ENCODE measurements at regions not wholly inside any gene's neighbourhood (a gene's known extent, or its start where the extent isn't known, plus 50 kb on each side); places are given as distances from the start of the nearest gene placed in this dataset.

- H3K4me2 ChIP-seq: no peak overlapping the region
- H3K27ac ChIP-seq: no peak overlapping the region
- no peak for TF ChIP-seq USF2 (IDR thresholded peaks at IDR 0.05)
- peak; percentile 22 for TF ChIP-seq MAFK (IDR thresholded peaks at IDR 0.05; ENCODE audit: partially characterized antibody)
- TF ChIP-seq BHLHE40 (IDR thresholded peaks at IDR 0.05; ENCODE audit: low read depth, low read length): no peak
- CTCF ChIA-PET: no interaction called here
- H3K9me3 ChIP-seq: no peaks in the 10 kb centered on the region
- no peak overlapping the region for H3K4me3 ChIP-seq
- FAIRE-seq (no peak), DNase-seq (ENCODE audit: low read depth in 1 of 2, low spot score in 1 of 2) (no peak), ATAC-seq (no peak)
- H3K4me1 ChIP-seq: no peaks in the 10 kb centered on the region
- 63% methylated on average over 11 of the region's 11 CpGs for WGBS (ENCODE audit: missing lambda C conversion rate)
- POLR2A ChIA-PET: no interaction called here
Measured at GRCh38 chr2:223311889-223312680, 260.1 kb downstream of the KCNE4 start.

- Histone ChIP-seq H3K9me3 (no peaks in the 10 kb centered on the region), H3K4me3 (no peak overlapping the region), H3K4me2 (no peak overlapping the region), H3K27ac (no peak overlapping the region), H3K4me1 (no peaks in the 10 kb centered on the region)
- no peak for FAIRE-seq
- DNase-seq (ENCODE audit: low read depth in 1 of 2, low spot score in 1 of 2): no peak
- POLR2A ChIA-PET: no interaction called here
- CTCF ChIA-PET: no interaction called here
- no peak for ATAC-seq
- 41% methylated on average over 2 of the region's 2 CpGs for WGBS (ENCODE audit: missing lambda C conversion rate)
- TF ChIP-seq MAFK (IDR thresholded peaks at IDR 0.05; ENCODE audit: partially characterized antibody): no peak
- no peak for TF ChIP-seq CTCF (IDR thresholded peaks at IDR 0.05)
- no peak for TF ChIP-seq ZSCAN20 (CRISPR knock-in tag; IDR thresholded peaks at IDR 0.05)
- TF ChIP-seq EHF (CRISPR knock-in tag; IDR thresholded peaks at IDR 0.05): no peak
- no peak for TF ChIP-seq FOSB (CRISPR knock-in tag; IDR thresholded peaks at IDR 0.05)
- no peak for TF ChIP-seq BCL3 (IDR thresholded peaks at IDR 0.05)
- no peak for TF ChIP-seq PHF8 (IDR thresholded peaks at IDR 0.05; ENCODE audit: borderline replicate concordance, low read depth)
- no peak for TF ChIP-seq FOSL2 (IDR thresholded peaks at IDR 0.05)
- TF ChIP-seq FOSL2 (CRISPR knock-in tag; IDR thresholded peaks at IDR 0.05): no peak
- no peak for TF ChIP-seq CEBPB (IDR thresholded peaks at IDR 0.05)
- no peak for TF ChIP-seq TP53 (CRISPR knock-in tag; IDR thresholded peaks at IDR 0.05)
- no peak for TF ChIP-seq CHD2 (IDR thresholded peaks at IDR 0.05; ENCODE audit: low read length, partially characterized antibody)
Measured at GRCh38 chr2:223313101-223313500, 261.1 kb downstream of the KCNE4 start.

- Histone ChIP-seq H3K4me2 (no peak overlapping the region), H3K9me3 (no peaks in the 10 kb centered on the region), H3K4me1 (no peaks in the 10 kb centered on the region), H3K27ac (no peak overlapping the region), H3K4me3 (no peak overlapping the region)
- no peak for TF ChIP-seq HEYL (CRISPR knock-in tag; IDR thresholded peaks at IDR 0.05)
- no peak for TF ChIP-seq CTCF (IDR thresholded peaks at IDR 0.05)
- TF ChIP-seq CBX2 (IDR thresholded peaks at IDR 0.05; ENCODE audit: borderline replicate concordance, low read depth): no peak
- no peak for TF ChIP-seq NPAS2 (CRISPR knock-in tag; IDR thresholded peaks at IDR 0.05; ENCODE audit: borderline replicate concordance)
- no peak for TF ChIP-seq HOXB5 (CRISPR knock-in tag; IDR thresholded peaks at IDR 0.05)
- no peak for TF ChIP-seq ZFP36 (IDR thresholded peaks at IDR 0.05; ENCODE audit: borderline replicate concordance, partially characterized antibody)
- TF ChIP-seq MAX (IDR thresholded peaks at IDR 0.05): no peak
- no peak for TF ChIP-seq RCOR1 (IDR thresholded peaks at IDR 0.05; ENCODE audit: low read depth, low read length)
- FAIRE-seq: no peak
- DNase-seq (ENCODE audit: low read depth in 1 of 2, low spot score in 1 of 2): no peak
- POLR2A ChIA-PET: no interaction called here
- CTCF ChIA-PET: interaction anchor here (1.3 kb wide), 1 partner anchor 23 kb away, joined by 3 read pairs; no protein-coding TSS in a partner anchor
- ATAC-seq: no peak
- WGBS (ENCODE audit: missing lambda C conversion rate): 25% methylated on average over 2 of the region's 2 CpGs
Measured at GRCh38 chr2:223314811-223315210, 262.8 kb downstream of the KCNE4 start.

Data from A549 (cell line).